Keratinocyte (primary cell): ENCODE measurements at regions not wholly inside any gene's neighbourhood (a gene's known extent, or its start where the extent isn't known, plus 50 kb on each side); places are given as distances from the start of the nearest gene placed in this dataset.

ENCODE experiments used
- DNase-seq: peaks from one replicate; pipeline ENCODE4 v3.0.0-alpha.2; 2011; ENCODE audit warnings: low read depth, missing footprints, low spot score
- FAIRE-seq: peaks from 2 replicates; lab custom pipeline; 2011; peaks lifted over from hg19 to GRCh38; lab: Jason Lieb, UNC
- H2AFZ ChIP-seq: 2 replicates; pipeline ENCODE4 v1.6.0; 2012; ENCODE audit warnings: low read length, control low read depth, inconsistent platforms; ENCODE audit not compliant: control insufficient read depth
- H3K27ac ChIP-seq: 2 replicates; pipeline ENCODE4 v1.5.1; 2011; ENCODE audit warnings: low read length; ENCODE audit not compliant: control insufficient read depth, insufficient read depth
- H3K27me3 ChIP-seq: 3 replicates; pipeline ENCODE4 v1.6.0; 2011; ENCODE audit warnings: low read length; ENCODE audit not compliant: control insufficient read depth, insufficient read depth; ENCODE audit errors: extremely low read depth
- H3K36me3 ChIP-seq, 2 experiments: 2 replicates in 1 of 2; 3 replicates in 1 of 2; pipeline ENCODE4 v1.5.1; 2011; ENCODE audit warnings: low read length in 2 of 2, mild to moderate bottlenecking in 1 of 2; ENCODE audit not compliant: control insufficient read depth in 2 of 2, insufficient read depth in 2 of 2; ENCODE audit errors: extremely low read depth in 1 of 2
- H3K4me1 ChIP-seq: 3 replicates; pipeline ENCODE4 v1.5.1; 2011; ENCODE audit warnings: low read length; ENCODE audit not compliant: control insufficient read depth, insufficient read depth; ENCODE audit errors: extremely low read depth
- H3K4me2 ChIP-seq: 3 replicates; pipeline ENCODE4 v1.6.0; 2011; ENCODE audit warnings: low read depth, low read length; ENCODE audit not compliant: control insufficient read depth, insufficient read depth; ENCODE audit errors: extremely low read depth
- H3K4me3 ChIP-seq, 3 experiments: fragments of 200-600 bp in 1 of 3; sonication (generic) in 1 of 3; 2 replicates in 2 of 3; 3 replicates in 1 of 3; pipeline ENCODE4 v1.5.1; 2011 to 2016; ENCODE audit warnings: low read length in 3 of 3, mild to moderate bottlenecking in 3 of 3, control low read depth in 2 of 3, inconsistent platforms in 1 of 3, low read depth in 1 of 3, mixed read lengths in 1 of 3, mixed run types in 1 of 3, moderate library complexity in 1 of 3; ENCODE audit not compliant: control insufficient read depth in 2 of 3, insufficient read depth in 2 of 3; ENCODE audit errors: extremely low read depth in 1 of 3
- H3K79me2 ChIP-seq: 2 replicates; pipeline ENCODE4 v1.6.0; 2012; ENCODE audit warnings: low read length; ENCODE audit not compliant: control insufficient read depth, insufficient read depth
- H3K9ac ChIP-seq: 3 replicates; pipeline ENCODE4 v1.6.0; 2011; ENCODE audit warnings: low read length; ENCODE audit not compliant: control insufficient read depth, insufficient read depth; ENCODE audit errors: extremely low read depth
- H3K9me1 ChIP-seq: 3 replicates; pipeline ENCODE4 v1.6.0; 2011; ENCODE audit warnings: low read length; ENCODE audit not compliant: control insufficient read depth, insufficient read depth; ENCODE audit errors: extremely low read depth
- H3K9me3 ChIP-seq: 2 replicates; pipeline ENCODE4 v1.5.1; 2012; ENCODE audit warnings: low read depth, low read length; ENCODE audit not compliant: control insufficient read depth
- H4K20me1 ChIP-seq: 3 replicates; pipeline ENCODE4 v1.6.0; 2011; ENCODE audit warnings: low read length; ENCODE audit not compliant: control insufficient read depth, insufficient read depth; ENCODE audit errors: extremely low read depth
- EZH2 ChIP-seq: IDR thresholded peaks from one replicate; pipeline ENCODE4 v1.6.1; 2012; ENCODE audit warnings: inconsistent platforms, mild to moderate bottlenecking, low read length, moderate library complexity
- dilution Hi-C: fragments of 300-500 bp; cut with MboI; formaldehyde crosslinking; loops from one replicate; pipeline ENCODE4 v1.7.0; 2020; ENCODE audit warnings: low sequenced_read_pairs; ENCODE audit not compliant: extremely low pct_ligation_motif_present
- TF ChIP-seq, protein P1 (sequence below), 3 experiments: IDR thresholded peaks in 1 of 3; conservative IDR thresholded peaks in 1 of 3; optimal IDR thresholded peaks in 1 of 3; 2 replicates in 2 of 3; 3 replicates in 1 of 3; pipeline versions ENCODE3 to v1.5.1; 2011; ENCODE audit warnings: low read length in 3 of 3, mild to moderate bottlenecking in 3 of 3, moderate library complexity in 2 of 3, control low read depth in 1 of 3, inconsistent platforms in 1 of 3; ENCODE audit not compliant: insufficient read depth in 2 of 3; ENCODE audit errors: extremely low read depth in 1 of 3

- TF ChIP-seq, protein P1, sequence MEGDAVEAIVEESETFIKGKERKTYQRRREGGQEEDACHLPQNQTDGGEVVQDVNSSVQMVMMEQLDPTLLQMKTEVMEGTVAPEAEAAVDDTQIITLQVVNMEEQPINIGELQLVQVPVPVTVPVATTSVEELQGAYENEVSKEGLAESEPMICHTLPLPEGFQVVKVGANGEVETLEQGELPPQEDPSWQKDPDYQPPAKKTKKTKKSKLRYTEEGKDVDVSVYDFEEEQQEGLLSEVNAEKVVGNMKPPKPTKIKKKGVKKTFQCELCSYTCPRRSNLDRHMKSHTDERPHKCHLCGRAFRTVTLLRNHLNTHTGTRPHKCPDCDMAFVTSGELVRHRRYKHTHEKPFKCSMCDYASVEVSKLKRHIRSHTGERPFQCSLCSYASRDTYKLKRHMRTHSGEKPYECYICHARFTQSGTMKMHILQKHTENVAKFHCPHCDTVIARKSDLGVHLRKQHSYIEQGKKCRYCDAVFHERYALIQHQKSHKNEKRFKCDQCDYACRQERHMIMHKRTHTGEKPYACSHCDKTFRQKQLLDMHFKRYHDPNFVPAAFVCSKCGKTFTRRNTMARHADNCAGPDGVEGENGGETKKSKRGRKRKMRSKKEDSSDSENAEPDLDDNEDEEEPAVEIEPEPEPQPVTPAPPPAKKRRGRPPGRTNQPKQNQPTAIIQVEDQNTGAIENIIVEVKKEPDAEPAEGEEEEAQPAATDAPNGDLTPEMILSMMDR (optimal IDR thresholded peaks at IDR 0.05 in 1 of 3, IDR thresholded peaks at IDR 0.05 in 1 of 3, conservative IDR thresholded peaks at IDR 0.05 in 1 of 3; ENCODE audit: extremely low read depth in 1 of 3, insufficient read depth in 2 of 3, low read length in 3 of 3) = no peak
- TF ChIP-seq EZH2 = no peak
- Histone ChIP-seq H3K9me3 (no peaks in the 10 kb centered on the region), H3K36me3 (no peaks in the 10 kb centered on the region), H3K27me3 (no peaks in the 10 kb centered on the region), H3K27ac (no peak overlapping the region), H3K9me1 (no peaks in the 10 kb centered on the region), H2AFZ (no peak overlapping the region), H3K9ac (no peak overlapping the region), H3K4me2 (no peak overlapping the region), H4K20me1 (no peaks in the 10 kb centered on the region), H3K79me2 (no peaks in the 10 kb centered on the region), H3K4me3 (no peak overlapping the region), H3K4me1 (no peaks in the 10 kb centered on the region)
- DNase-seq (no peak), FAIRE-seq (no peak)
- dilution Hi-C loops = no loop called here
Measured at GRCh38 chr15:93422476-93422875, 333.5 kb upstream of the RGMA start.

- no peak overlapping the region for H3K9ac ChIP-seq
- no peak for TF ChIP-seq EZH2
- TF ChIP-seq, protein P1 (optimal IDR thresholded peaks at IDR 0.05 in 1 of 3, IDR thresholded peaks at IDR 0.05 in 1 of 3, conservative IDR thresholded peaks at IDR 0.05 in 1 of 3; ENCODE audit: extremely low read depth in 1 of 3, insufficient read depth in 2 of 3, low read length in 3 of 3) = no peak
- H3K27me3 ChIP-seq = no peaks in the 10 kb centered on the region
- H3K27ac ChIP-seq = no peak overlapping the region
- H3K4me1 ChIP-seq = no peaks in the 10 kb centered on the region
- no peaks in the 10 kb centered on the region for H3K36me3 ChIP-seq
- H3K9me3 ChIP-seq = no peaks in the 10 kb centered on the region
- no peaks in the 10 kb centered on the region for H3K79me2 ChIP-seq
- H2AFZ ChIP-seq = no peak overlapping the region
- H4K20me1 ChIP-seq = no peaks in the 10 kb centered on the region
- dilution Hi-C loops = no loop called here
- no peak overlapping the region for H3K4me2 ChIP-seq
- no peak for FAIRE-seq
- no peaks in the 10 kb centered on the region for H3K9me1 ChIP-seq
- DNase-seq = no peak
- H3K4me3 ChIP-seq = no peak overlapping the region
Measured at GRCh38 chr15:93420477-93420876, 331.5 kb upstream of the RGMA start.
